AG04450 (cell line): ENCODE measurements at regions not wholly inside any gene's neighbourhood (a gene's known extent, or its start where the extent isn't known, plus 50 kb on each side); places are given as distances from the start of the nearest gene placed in this dataset.
"Not testable (repeated sequence)": the region's sequence is repeated elsewhere in the genome, so short reads cannot be mapped to it uniquely, and the experiment has no call there.

ENCODE experiments used
- CTCF ChIA-PET: fragments of 300-600, 350-600 bp; formaldehyde crosslinking; extraction: SDS; loops from one replicate; lab custom pipeline; 2022; ENCODE audit warnings: antibody characterized with exemption, inconsistent platforms; lab: Charles Lee
- POLR2A ChIA-PET: fragments of 350-600 bp; formaldehyde crosslinking; extraction: SDS; loops from one replicate; lab custom pipeline; 2021; ENCODE audit warnings: antibody characterized with exemption, inconsistent platforms; lab: Yijun Ruan, JAX
- DNase-seq: peaks from one replicate; pipeline ENCODE4 v3.0.0-alpha.2; 2011; ENCODE audit warnings: low read depth, low spot score
- H3K27ac ChIP-seq: one replicate; pipeline ENCODE4 v1.5.1; 2012; ENCODE audit warnings: low read depth, low read length, control low read depth
- H3K27me3 ChIP-seq: one replicate; pipeline ENCODE4 v1.6.0; 2012; ENCODE audit warnings: low read length; ENCODE audit not compliant: control insufficient read depth, insufficient read depth
- H3K4me3 ChIP-seq: 2 replicates; pipeline ENCODE4 v1.5.1; 2011; ENCODE audit warnings: mild to moderate bottlenecking, low read depth, low read length, control low read depth
- H3K9me3 ChIP-seq: 2 replicates; pipeline ENCODE4 v1.5.1; 2012; ENCODE audit warnings: low read length; ENCODE audit not compliant: control insufficient read depth, insufficient read depth
- TF ChIP-seq, protein P1 (sequence below): IDR thresholded peaks from 2 replicates; pipeline ENCODE4 v1.5.1; 2011; ENCODE audit warnings: low read depth, low read length, control low read depth, inconsistent platforms

DNA sequence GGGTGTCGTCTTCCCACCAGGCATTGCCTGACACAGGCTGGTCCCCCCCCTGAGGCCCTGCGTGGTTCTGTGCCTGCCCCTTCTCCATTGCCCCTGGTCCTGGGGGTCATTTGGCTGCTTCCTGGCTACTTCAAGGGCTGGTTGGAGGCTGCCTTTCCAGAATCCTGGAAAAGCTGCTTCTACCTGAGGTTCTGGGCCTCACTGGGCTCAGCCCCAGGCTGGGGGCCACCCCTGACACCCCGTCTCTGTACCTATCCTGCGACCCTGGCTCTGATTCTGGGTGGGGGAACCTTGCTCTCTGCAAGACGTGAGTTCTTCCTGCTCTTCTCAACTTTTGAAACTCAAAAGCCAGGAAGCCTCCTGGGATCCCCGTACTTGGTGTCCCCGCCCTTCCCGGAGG is 149.3 kb upstream of the PTPN1 start:
- peaks cover 4% of the 10 kb centered on the region for H3K27me3 ChIP-seq
- DNase-seq = no peak
- H3K9me3 ChIP-seq = no peaks in the 10 kb centered on the region
- POLR2A ChIA-PET = no interaction called here
- no peak overlapping the region for H3K4me3 ChIP-seq
- TF ChIP-seq, protein P1, sequence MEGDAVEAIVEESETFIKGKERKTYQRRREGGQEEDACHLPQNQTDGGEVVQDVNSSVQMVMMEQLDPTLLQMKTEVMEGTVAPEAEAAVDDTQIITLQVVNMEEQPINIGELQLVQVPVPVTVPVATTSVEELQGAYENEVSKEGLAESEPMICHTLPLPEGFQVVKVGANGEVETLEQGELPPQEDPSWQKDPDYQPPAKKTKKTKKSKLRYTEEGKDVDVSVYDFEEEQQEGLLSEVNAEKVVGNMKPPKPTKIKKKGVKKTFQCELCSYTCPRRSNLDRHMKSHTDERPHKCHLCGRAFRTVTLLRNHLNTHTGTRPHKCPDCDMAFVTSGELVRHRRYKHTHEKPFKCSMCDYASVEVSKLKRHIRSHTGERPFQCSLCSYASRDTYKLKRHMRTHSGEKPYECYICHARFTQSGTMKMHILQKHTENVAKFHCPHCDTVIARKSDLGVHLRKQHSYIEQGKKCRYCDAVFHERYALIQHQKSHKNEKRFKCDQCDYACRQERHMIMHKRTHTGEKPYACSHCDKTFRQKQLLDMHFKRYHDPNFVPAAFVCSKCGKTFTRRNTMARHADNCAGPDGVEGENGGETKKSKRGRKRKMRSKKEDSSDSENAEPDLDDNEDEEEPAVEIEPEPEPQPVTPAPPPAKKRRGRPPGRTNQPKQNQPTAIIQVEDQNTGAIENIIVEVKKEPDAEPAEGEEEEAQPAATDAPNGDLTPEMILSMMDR = no peak
- CTCF ChIA-PET = no interaction called here
- no peak overlapping the region for H3K27ac ChIP-seq

DNA sequence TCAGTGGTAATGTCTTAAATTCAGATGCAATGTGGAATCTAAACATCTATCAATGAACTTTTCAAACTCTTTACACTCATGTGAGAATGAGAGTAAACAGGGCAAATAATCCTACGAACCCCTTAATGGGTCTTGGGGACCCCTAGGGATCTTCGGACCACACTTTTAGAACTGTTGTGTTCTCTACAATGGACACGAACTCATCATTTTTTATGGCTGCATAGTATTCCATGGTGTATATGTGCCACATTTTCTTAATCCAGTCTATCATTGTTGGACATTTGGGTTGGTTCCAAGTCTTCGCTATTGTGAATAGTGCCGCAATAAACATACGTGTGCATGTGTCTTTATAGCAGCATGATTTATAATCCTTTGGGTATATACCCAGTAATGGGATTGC is 148.0 kb upstream of the PTPN1 start:
- H3K27me3 ChIP-seq, DNase-seq, H3K4me3 ChIP-seq, CTCF ChIA-PET, H3K9me3 ChIP-seq, POLR2A ChIA-PET, H3K27ac ChIP-seq: not testable (repeated sequence)

DNA sequence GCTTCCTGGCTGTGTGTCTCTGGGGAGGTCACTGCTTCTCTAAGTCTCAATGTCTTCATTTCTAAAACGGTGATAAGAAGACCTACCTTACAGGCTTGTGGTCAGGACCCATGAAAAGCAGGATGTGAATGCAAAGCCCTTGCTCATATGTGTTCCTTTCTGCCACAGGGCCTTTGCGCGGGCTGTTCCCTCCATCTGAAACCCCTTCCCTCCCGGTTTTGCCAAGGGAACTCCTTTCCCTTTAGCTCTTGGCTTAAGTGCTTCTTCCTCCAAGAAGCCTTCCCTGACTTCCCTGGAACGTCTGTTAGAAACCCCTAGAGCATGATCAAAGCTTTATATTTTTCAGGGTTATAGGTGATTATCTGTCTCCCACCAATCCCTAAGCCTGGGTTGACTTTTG is 147.2 kb upstream of the PTPN1 start:
- TF ChIP-seq, protein P1 = no peak
- no peak overlapping the region for H3K27ac ChIP-seq
- H3K4me3 ChIP-seq = no peak overlapping the region
- no peaks in the 10 kb centered on the region for H3K27me3 ChIP-seq
- ChIA-PET CTCF (no interaction called here), POLR2A (no interaction called here)
- no peaks in the 10 kb centered on the region for H3K9me3 ChIP-seq
- DNase-seq = no peak

DNA sequence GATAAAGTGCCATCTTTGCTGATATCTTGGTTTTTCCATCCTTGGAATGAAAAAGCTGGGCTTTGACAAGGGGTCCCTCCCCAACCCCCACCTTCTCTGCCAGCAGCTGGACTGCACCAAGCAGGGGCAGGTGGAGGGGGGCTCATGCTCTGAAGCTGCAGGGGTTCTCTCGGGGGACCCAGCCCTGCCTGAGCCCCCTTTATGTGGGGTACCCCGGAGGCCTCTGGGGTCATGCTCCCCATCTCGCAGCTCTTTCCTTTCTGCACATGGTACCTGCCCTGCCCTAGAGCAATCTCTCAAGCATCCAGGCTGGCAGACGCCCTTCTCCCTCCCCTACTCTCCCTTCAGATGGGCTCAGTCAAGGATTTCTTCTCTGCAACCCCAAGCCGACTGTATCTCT is 146.7 kb upstream of the PTPN1 start:
- no peak overlapping the region for H3K4me3 ChIP-seq
- CTCF ChIA-PET = no interaction called here
- no peak for DNase-seq
- no peaks in the 10 kb centered on the region for H3K27me3 ChIP-seq
- no peak overlapping the region for H3K27ac ChIP-seq
- POLR2A ChIA-PET = no interaction called here
- no peaks in the 10 kb centered on the region for H3K9me3 ChIP-seq
- TF ChIP-seq, protein P1 = no peak

DNA sequence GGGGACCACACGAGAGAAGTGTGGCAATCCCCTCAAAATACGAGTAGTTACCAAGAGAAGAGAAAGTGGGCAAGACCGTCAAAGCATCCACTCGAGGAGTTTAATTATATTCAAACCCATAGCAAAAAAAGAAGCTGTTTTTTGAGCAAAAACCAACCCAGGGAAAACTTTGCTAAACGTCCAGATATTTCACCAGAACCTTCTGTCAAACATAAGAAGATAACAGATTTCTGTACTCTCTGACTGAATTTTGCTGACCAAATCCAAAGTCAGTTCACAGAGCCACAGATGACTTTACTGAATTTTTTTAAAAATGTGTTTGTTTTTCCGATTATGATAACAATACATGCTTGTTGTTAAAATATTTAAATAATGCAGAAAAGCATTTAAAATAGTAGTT is 145.6 kb upstream of the PTPN1 start:
- no peak for DNase-seq
- Histone ChIP-seq H3K27ac (no peak overlapping the region), H3K27me3 (no peaks in the 10 kb centered on the region), H3K9me3 (peaks cover 5% of the 10 kb centered on the region; the same call in 1 of the 2 replicates), H3K4me3 (no peak overlapping the region)
- POLR2A ChIA-PET = no interaction called here
- TF ChIP-seq, protein P1 = no peak
- CTCF ChIA-PET = interaction anchor here (0.6 kb wide), 1 partner anchor 173 kb away, joined by 3 read pairs; no protein-coding TSS in a partner anchor
